HG03196 (cell line): ENCODE measurements at regions not wholly inside any gene's neighbourhood (a gene's known extent, or its start where the extent isn't known, plus 50 kb on each side); places are given as distances from the start of the nearest gene placed in this dataset.

Experiments
- ATAC-seq: cut with Tn5 transposase; IDR thresholded peaks from one replicate; pipeline ENCODE4 v1.9.1; 2021; ENCODE audit not compliant: unreplicated experiment

GRCh38 chr13:107866032-107866940, 349.1 kb downstream of the LIG4 start:
- ATAC-seq, result no peak

GRCh38 chr13:107865643-107866031, 349.7 kb downstream of the LIG4 start:
- ATAC-seq, result no peak

- no peak for ATAC-seq
Measured at GRCh38 chr13:107865318-107865575, 350.1 kb downstream of the LIG4 start.

GRCh38 chr13:107864543-107865317, 350.6 kb downstream of the LIG4 start:
- no peak for ATAC-seq

- ATAC-seq, result no peak
Measured at GRCh38 chr13:107860284-107860683, 355.1 kb downstream of the LIG4 start.

GRCh38 chr13:107854880-107855279, 360.5 kb downstream of the LIG4 start:
- no peak for ATAC-seq

- no peak for ATAC-seq
Measured at GRCh38 chr13:107852072-107852471, 363.3 kb downstream of the LIG4 start.

- no peak for ATAC-seq
Measured at GRCh38 chr13:107851670-107852069, 363.7 kb downstream of the LIG4 start.

- ATAC-seq, result no peak
Measured at GRCh38 chr13:107847406-107847805, 367.9 kb downstream of the LIG4 start.

- no peak for ATAC-seq
Measured at GRCh38 chr13:107846642-107847041, 368.7 kb downstream of the LIG4 start.

GRCh38 chr13:107845911-107846310, 369.4 kb downstream of the LIG4 start:
- ATAC-seq, result no peak

GRCh38 chr13:107843681-107844080, 371.7 kb downstream of the LIG4 start:
- no peak for ATAC-seq

GRCh38 chr13:107843281-107843680, 372.1 kb downstream of the LIG4 start:
- no peak for ATAC-seq

GRCh38 chr13:107842562-107843180, 372.7 kb downstream of the LIG4 start:
- ATAC-seq, result no peak

GRCh38 chr13:107838588-107839161, 376.7 kb downstream of the LIG4 start:
- no peak for ATAC-seq

- ATAC-seq, result no peak
Measured at GRCh38 chr13:107836685-107837084, 378.7 kb downstream of the LIG4 start.

- peak; percentile 64 for ATAC-seq
Measured at GRCh38 chr13:107835339-107836018, 379.9 kb downstream of the LIG4 start.

- no peak for ATAC-seq
Measured at GRCh38 chr13:107834717-107835116, 380.6 kb downstream of the LIG4 start.

GRCh38 chr13:107834281-107834680, 381.1 kb downstream of the LIG4 start:
- no peak for ATAC-seq

- no peak for ATAC-seq
Measured at GRCh38 chr13:107832500-107833100, 382.7 kb downstream of the LIG4 start.

- no peak for ATAC-seq
Measured at GRCh38 chr13:107830804-107831203, 384.5 kb downstream of the LIG4 start.
